ENCODE measurements at regions not wholly inside any gene's neighbourhood (a gene's known extent, or its start where the extent isn't known, plus 50 kb on each side); places are given as distances from the start of the nearest gene placed in this dataset.
"Not testable (repeated sequence)": the region's sequence is repeated elsewhere in the genome, so short reads cannot be mapped to it uniquely, and the experiment has no call there.

- no peak for DNase-seq (ENCODE audit: low read depth)
These were observed 361.4 kb upstream of the POU5F2 start for GRCh38 chr5:94102849-94103248.

- DNase-seq (ENCODE audit: low read depth), result not testable (repeated sequence)
These were observed 356.0 kb upstream of the POU5F2 start for GRCh38 chr5:94097384-94097783.

DNA sequence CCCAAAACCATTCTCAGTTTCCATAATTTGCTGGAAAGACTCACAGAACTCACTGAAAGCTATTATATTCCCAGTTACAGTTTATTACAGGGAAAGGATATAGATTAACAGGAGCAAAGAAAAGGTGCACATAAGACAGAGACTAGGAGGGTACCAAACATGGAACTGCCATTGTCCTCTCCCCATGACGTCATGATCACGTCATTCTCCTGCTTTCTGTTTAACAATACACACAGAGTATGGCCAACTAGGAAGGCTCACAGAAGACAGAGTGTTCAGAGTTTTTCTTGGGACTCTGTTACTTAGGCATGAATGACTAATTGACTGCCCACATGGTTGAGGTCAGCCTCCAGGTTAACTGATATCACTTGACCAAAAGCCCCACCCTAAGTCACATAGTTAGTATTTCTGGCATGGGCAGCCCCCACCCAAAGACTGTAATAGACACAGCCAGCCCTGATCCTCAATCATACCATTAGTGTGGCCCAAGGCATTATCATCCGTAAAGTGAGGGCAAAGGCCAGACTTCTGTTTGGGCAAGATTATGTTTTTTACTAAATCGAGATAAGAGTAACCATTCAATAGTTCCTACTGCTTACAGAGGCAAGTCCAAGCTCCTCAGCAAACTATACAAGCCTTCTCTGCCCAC, 353.5 kb upstream of the POU5F2 start:
- DNase-seq (ENCODE audit: low read depth), result no peak

- DNase-seq (ENCODE audit: low read depth), result no peak
These were observed 351.9 kb upstream of the POU5F2 start for GRCh38 chr5:94093300-94093699.

- not testable (repeated sequence) for DNase-seq (ENCODE audit: low read depth)
These were observed 345.2 kb upstream of the POU5F2 start for GRCh38 chr5:94086635-94087034.

GRCh38 chr5:94086194-94086593, 344.8 kb upstream of the POU5F2 start:
- no peak for DNase-seq (ENCODE audit: low read depth)

DNA sequence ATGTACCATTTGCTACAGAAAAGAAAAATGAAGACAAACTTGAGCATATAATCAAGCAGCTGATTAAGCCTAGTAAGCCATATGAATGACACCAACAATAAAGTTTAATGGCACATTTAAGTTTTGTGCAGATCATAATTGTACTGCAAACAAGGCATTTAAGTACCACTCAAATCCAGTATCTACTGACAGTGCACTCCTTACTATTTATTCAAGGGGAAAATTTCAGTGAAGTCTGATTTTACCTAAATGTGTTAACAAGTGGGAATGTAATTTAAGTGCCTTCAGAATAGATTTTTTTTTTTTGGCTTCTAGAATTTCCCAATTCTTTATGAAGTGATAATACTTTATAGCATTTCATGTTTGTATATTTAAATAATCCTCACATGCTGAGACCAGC, 341.0 kb upstream of the POU5F2 start:
- no peak for DNase-seq (ENCODE audit: low read depth)

DNA sequence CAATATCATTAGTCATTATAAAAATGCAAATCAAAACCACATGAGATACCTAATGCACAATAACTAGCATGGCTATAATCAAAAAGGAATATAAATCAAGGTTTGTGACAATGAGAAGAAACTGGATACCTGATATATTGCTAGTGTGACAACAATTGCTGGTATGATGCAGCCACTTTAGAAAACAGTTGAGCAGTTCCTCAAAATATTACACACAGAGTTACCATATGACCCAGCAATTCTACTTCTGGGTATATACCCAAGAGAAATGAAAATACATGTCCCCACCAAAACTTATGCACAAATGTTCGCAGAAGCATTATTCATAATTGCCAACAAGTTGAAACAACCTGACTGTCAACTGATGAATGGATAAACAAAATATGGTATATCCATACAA, 339.7 kb upstream of the POU5F2 start:
- no peak for DNase-seq (ENCODE audit: low read depth)

DNA sequence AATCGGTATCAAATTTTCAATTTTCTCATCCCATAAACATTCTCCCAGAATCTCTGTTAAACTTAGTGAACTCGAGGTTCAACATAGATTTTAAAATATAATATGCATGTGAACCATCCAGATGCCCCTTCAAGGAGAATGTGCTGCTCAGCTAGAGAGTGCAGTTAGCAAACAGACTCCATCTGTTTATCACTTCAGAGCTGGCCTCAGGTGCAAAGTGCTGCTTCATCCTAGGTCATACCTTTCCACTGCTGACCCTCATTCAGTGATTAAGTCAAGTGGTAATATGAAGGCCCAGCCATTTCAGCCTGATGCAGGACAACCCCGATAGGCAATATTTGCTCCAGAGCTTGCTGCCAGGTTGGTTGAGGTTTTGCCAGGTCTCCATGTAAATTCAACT, 339.0 kb upstream of the POU5F2 start:
- no peak for DNase-seq (ENCODE audit: low read depth)

DNA sequence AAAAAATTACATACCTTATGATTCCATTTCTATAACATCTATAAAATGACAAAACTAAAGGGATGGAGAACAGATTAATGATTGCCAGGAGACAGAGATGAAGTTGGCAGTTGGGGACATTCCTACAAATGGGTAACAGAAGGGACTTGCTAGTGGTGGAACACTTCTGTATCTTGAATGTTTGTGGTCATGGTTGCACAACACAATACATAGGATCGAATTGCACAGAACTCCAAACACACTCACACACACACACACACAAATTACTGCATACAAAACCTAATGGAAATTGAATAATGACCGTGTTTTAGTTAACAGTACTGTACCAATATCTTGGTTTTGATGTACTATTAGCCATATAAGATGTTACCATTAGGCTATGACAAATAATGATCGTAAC, 330.7 kb upstream of the POU5F2 start:
- no peak for DNase-seq (ENCODE audit: low read depth)

GRCh38 chr5:94066437-94067207, 325.2 kb upstream of the POU5F2 start:
- no peak for DNase-seq (ENCODE audit: low read depth)

GRCh38 chr5:94064025-94064424, 322.6 kb upstream of the POU5F2 start:
- no peak for DNase-seq (ENCODE audit: low read depth)

DNA sequence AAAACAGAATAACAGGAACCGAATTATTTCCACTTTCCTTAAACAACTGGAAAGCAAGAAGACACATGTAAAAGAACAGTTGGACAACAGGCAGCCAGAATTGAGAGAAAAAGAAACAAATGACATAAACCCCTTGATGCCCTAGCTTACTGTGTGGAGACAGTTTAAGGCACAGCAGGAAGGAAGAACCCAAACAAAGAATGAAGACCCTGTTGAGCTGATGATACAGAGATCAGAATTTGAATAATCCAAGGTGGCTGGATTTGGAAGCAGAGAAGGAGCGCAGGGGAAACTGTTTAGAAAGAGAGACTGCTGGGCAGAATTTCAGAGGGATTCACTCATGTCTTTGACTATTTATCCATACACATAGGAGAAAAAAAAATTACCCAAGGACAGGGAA, 316.3 kb upstream of the POU5F2 start:
- DNase-seq (ENCODE audit: low read depth), result no peak

DNA sequence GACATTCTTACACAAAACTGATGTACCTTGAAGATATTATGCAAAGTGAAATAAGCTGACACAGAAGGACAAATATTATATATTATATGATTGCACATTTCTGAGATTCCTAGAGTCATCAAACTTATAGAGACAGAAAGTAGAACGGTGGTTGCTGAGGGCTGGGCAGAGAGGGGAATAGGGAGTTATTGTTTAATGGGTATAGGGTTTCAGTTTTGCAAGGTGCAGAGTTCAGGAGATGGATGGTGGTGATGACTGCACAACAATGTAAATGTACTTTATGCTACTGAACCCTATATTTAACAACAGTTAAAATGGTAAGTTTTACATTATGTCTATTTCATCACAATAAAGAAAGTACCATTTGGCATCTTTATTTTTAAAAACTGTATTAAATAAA, 315.8 kb upstream of the POU5F2 start:
- DNase-seq (ENCODE audit: low read depth), result no peak

DNA sequence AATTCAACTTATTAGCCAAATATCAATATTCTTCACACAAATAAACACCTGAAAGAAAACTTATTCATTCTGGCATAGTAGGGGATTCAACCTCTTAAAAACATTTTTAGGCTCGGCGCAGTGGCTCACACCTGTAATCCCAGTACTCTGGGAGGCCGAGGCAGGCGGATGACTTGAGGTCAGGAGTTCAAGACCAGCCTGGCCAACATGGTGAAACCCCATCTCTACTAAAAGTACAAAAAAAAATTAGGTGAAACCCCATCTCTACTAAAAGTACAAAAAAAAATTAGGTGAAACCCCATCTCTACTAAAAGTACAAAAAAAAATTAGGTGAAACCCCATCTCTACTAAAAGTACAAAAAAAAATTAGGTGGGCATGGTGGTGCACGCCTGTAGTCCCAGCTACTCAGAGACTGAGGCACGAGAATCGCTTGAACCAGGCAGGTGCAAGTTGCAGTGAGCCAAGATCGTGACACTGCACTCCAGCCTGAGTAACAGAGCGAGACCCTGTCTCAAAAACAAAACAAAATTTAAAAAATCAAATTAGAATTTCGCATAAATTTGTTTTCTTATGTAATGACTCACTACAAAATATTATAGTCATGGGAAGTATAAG, 308.0 kb upstream of the POU5F2 start:
- not testable (repeated sequence) for DNase-seq (ENCODE audit: low read depth)

DNA sequence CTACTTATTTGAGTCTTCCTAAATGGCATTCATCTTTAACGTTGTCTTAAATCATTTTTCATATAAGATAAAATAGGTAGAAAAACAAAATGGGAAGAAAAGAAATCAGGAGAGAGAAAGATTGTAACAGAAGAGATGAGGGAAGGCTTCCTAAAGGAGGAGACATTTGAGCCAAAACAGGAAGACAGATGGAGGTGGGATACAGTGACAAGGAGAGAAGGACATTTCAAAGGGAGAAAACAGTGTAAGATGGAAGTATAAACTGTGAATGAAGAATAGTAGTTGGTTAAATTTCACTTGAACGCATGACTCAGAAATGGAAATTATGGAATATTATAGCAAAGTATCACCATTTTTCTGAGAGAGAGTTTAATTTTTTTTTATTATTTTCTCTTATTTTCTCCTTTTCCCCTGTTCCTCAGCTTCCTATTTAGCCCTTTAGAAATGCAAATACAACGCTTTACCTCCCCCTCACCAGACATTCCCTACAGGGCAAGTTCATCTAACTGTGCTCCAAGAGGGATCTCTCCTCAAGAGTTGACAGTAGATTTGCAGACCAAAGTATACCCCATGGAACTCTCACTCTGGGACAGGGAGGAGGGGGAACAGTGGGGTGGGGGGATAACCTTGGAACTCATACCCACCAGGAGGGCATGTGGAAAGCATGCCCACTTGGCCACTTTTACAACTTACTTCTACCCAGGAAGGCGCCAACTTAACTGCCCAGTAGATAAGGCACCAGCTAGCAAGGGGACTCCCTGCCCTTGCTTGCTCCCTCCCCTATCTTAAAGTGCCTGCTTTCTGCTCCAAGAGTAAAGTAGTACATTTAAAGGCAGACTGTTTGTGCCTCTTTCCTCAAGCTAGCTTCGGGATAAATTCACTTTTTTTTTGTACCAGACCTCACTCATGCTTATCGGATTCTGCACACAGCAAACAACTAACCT, 304.7 kb upstream of the POU5F2 start:
- DNase-seq (ENCODE audit: low read depth), result no peak

- no peak for DNase-seq (ENCODE audit: low read depth)
These were observed 301.9 kb upstream of the POU5F2 start for GRCh38 chr5:94043311-94043710.

DNA sequence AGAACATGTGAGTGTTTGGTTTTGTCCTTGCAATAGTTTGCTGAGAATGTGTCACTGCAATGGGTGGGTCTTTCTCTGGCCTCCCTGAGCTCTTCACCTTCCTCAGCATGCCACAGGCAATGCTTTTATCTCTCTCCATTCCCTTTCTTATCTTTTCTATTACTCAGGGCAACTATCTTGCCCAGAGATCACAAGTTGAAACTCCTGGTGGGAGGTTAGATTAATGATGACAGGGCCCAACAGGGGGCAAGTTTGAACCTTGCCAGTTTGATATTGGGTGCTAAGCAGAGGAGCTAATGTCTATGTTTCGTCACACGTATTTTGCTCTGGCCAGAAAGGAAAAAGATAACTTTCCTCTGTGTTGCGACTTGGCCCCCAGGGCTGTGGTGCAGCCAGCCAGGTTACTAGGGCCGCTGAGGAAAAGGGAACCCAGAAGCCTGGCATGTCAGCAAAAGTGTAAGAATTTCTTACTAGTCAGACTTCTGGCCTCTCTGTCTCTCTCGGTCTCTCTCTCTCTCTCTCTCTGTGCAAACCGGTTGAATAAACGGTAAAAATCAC, 299.3 kb upstream of the POU5F2 start:
- no peak for DNase-seq (ENCODE audit: low read depth)

DNA sequence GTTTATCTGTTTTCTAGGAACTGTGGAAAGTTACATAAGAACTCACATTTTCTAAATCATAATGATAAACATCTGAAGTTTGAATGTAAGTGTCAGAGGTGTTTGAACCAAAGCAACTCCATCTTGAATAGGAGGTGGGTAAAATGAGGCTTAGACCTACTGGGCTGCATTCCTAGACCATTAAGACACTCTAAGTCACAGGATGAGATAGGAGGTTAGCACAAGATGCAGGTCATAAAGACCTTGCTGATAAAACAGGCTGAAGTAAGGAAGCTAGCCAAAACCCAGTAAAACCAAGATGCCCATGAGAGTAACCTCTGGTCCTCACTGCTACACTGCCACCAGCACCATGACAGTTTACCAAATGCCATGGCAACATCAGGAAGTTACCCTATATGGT, 297.7 kb upstream of the POU5F2 start:
- DNase-seq (ENCODE audit: low read depth), result no peak

- peak; percentile 77 for DNase-seq (ENCODE audit: low read depth)
These were observed 290.2 kb upstream of the POU5F2 start for GRCh38 chr5:94031631-94032030.

DNA sequence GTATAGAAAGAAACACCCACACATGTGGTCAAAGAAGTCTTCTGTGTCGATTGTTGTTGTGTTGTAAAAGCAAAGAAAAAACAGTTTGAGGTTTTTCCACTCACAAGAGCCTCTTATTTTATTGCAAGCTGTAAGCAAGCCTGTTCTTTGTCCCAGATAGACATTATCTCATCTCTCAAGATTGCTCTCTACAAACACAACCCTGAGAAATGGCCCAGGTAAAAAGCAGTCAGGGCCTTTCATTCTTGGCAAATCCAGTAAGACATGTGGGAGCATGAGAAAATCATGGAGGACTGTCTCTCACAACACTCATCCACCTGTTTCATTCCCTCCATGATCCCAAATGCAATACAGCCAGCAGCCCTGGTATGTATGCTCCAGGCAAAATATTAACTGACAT, 286.6 kb upstream of the POU5F2 start:
- no peak for DNase-seq (ENCODE audit: low read depth)

DNA sequence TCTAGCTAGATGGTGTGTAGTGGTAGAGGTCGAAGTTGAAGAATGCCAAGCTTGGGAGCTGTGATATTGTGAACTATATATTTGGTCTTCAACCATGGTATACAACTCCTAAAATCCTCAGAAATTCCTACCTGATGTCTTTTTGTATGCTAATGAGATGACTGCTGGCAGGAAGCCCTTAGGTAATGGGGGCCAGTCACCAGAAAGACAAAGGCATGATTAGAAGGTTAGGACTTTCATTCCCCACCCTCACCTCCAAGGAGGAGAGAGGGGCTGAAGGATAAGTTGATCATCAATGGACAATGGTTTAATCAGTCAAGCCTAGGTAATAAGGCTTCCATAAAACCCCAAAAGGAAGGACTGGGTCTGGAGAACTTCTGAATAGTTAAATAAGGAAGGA, 285.7 kb upstream of the POU5F2 start:
- no peak for DNase-seq (ENCODE audit: low read depth)
